ENCODE measurements at regions not wholly inside any gene's neighbourhood (a gene's known extent, or its start where the extent isn't known, plus 50 kb on each side); places are given as distances from the start of the nearest gene placed in this dataset.

DNA sequence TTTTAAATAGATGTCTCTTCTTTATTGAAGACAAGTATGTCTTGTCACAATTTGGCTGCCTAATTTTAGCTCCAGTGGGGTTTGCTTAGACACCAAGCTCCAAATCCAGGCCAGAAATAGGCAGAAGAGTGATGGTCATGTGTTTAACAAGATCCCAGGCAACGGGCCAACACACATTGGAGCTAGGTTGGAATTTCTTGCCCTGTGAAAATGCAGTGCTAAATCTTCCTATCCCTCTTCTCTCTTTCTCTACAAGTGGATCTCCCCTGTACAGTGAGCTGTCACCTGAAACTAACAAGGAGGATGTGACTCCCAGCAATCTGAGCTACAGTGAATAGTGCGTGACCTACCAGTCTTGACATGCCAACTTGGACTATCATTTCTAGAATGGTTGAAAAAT lies 65.3 kb upstream of the VGLL2 start:
- TF ChIP-seq, protein P1, sequence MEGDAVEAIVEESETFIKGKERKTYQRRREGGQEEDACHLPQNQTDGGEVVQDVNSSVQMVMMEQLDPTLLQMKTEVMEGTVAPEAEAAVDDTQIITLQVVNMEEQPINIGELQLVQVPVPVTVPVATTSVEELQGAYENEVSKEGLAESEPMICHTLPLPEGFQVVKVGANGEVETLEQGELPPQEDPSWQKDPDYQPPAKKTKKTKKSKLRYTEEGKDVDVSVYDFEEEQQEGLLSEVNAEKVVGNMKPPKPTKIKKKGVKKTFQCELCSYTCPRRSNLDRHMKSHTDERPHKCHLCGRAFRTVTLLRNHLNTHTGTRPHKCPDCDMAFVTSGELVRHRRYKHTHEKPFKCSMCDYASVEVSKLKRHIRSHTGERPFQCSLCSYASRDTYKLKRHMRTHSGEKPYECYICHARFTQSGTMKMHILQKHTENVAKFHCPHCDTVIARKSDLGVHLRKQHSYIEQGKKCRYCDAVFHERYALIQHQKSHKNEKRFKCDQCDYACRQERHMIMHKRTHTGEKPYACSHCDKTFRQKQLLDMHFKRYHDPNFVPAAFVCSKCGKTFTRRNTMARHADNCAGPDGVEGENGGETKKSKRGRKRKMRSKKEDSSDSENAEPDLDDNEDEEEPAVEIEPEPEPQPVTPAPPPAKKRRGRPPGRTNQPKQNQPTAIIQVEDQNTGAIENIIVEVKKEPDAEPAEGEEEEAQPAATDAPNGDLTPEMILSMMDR (IDR thresholded peaks at IDR 0.05): no peak
- Histone ChIP-seq H3K36me3 (no peaks in the 10 kb centered on the region), H3K27ac (no peak overlapping the region), H3K4me3 (no peak overlapping the region), H3K9me3 (no peaks in the 10 kb centered on the region), H3K4me1 (no peaks in the 10 kb centered on the region), H3K27me3 (ENCODE audit: low read depth) (no peaks in the 10 kb centered on the region)
- intact Hi-C loops (cut with DNase I): no loop called here
- ATAC-seq (no peak), DNase-seq (no peak)

DNA sequence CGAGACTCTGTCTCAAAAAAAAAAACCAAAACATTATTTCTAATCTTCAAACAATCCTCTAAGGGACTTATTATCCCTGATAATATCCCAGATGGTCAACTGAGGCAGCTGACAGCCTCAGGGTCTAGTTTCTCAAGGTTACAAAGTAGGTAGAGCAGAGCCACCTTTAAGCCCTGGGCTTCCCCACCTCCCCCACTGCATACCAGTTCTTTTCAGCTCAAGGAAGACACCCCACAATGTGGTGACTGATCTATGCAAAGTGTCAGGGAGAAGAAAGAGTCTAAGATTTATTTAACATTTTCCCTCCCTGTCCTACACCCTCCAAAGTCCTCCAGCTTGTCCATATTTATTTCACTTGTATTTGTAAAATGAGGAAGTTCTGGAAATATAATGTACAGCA lies 60.5 kb upstream of the VGLL2 start:
- TF ChIP-seq, protein P1 (IDR thresholded peaks at IDR 0.05): no peak
- Histone ChIP-seq H3K27ac (no peak overlapping the region), H3K9me3 (no peaks in the 10 kb centered on the region), H3K4me1 (no peaks in the 10 kb centered on the region), H3K27me3 (ENCODE audit: low read depth) (no peaks in the 10 kb centered on the region), H3K4me3 (no peak overlapping the region), H3K36me3 (no peaks in the 10 kb centered on the region)
- ATAC-seq (no peak), DNase-seq (no peak)
- intact Hi-C loops (cut with DNase I): no loop called here

DNA sequence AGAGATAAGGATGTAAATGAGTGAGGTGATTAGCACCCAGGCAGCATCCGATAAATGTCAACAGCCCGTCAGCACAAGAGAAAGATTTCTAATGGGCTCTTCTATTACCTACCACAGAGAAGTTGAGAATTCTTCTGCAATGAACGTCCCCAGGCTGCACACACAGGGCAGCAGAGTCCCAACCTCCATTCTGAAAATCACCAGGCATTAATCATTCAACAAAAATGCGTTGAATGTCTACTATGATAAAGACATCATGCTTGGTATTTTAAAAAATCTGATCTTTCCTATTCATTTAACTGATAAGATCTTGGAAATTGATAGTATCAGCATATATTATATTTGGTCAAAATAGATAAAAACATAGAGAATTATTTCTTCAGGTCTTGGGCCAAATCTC lies 59.5 kb upstream of the VGLL2 start:
- no peak overlapping the region for H3K4me3 ChIP-seq
- TF ChIP-seq, protein P1 (IDR thresholded peaks at IDR 0.05): no peak
- no peak for DNase-seq
- no peaks in the 10 kb centered on the region for H3K9me3 ChIP-seq
- H3K4me1 ChIP-seq: no peaks in the 10 kb centered on the region
- ATAC-seq: no peak
- H3K27ac ChIP-seq: no peak overlapping the region
- intact Hi-C loops (cut with DNase I): no loop called here
- H3K27me3 ChIP-seq (ENCODE audit: low read depth): no peaks in the 10 kb centered on the region
- no peaks in the 10 kb centered on the region for H3K36me3 ChIP-seq

DNA sequence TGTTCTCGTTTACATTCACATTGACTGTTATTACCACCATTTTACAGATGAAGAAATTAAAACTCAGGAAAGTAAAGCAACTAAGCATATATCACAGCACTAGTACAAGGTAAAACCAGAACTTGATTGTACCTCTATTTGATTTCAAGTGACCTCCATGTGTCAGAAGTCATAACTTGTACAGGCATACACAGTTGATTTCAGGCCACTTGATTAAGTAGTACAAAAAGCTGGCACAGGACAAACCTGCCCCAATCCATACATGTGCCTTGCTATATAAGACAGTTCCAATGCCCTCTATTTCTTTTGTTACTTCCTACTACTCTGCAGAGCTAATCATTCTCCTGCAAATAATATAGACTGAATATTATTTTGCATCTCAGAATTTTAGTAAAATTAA lies 58.8 kb upstream of the VGLL2 start:
- H3K9me3 ChIP-seq: no peaks in the 10 kb centered on the region
- no peaks in the 10 kb centered on the region for H3K36me3 ChIP-seq
- intact Hi-C loops (cut with DNase I): no loop called here
- ATAC-seq (no peak), DNase-seq (no peak)
- no peaks in the 10 kb centered on the region for H3K4me1 ChIP-seq
- TF ChIP-seq, protein P1 (IDR thresholded peaks at IDR 0.05): no peak
- H3K27ac ChIP-seq: no peak overlapping the region
- no peaks in the 10 kb centered on the region for H3K27me3 ChIP-seq (ENCODE audit: low read depth)
- H3K4me3 ChIP-seq: no peak overlapping the region

DNA sequence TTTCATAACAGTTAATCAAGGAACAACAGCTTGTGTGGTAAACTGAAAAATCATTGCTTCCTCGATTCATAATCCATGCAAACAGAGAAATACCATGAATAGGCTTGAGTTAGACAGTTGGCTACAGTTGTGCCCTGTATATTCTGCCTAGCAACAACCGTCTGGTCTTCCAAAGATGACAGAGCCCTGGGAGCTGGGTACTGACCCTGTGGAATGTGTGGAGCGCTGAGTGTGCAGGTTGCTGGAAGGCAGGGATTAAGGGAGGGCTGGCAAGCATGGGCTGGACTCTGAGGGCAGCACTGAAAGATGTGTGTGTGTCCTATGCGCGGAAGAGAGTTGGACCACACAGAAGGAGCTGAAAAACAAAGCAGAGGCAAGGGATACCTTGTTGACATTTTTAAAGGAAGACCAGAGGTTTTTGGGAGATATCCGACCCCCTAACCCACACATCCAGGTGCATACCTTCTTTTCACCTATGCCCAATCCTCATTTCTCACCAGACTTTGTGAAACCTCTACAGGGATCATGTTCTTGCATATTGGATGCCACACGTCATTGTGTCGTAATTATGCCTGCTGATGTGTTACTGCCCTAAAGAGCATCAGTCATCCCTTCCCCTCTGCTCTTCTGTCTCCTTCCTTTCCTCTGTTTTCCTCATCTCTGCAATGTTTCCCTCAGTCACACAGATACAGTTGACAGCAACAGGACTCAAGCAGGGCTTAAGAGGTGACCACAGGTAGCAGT lies 58.2 kb upstream of the VGLL2 start:
- Histone ChIP-seq H3K27me3 (ENCODE audit: low read depth) (no peaks in the 10 kb centered on the region), H3K4me1 (no peaks in the 10 kb centered on the region), H3K4me3 (no peak overlapping the region), H3K9me3 (no peaks in the 10 kb centered on the region), H3K27ac (no peak overlapping the region), H3K36me3 (no peaks in the 10 kb centered on the region)
- TF ChIP-seq, protein P1 (IDR thresholded peaks at IDR 0.05): no peak
- intact Hi-C loops (cut with DNase I): no loop called here
- ATAC-seq (no peak), DNase-seq (no peak)

All from lower lobe of right lung (tissue), 2 donors.